GM10266 (cell line): ENCODE measurements at regions not wholly inside any gene's neighbourhood (a gene's known extent, or its start where the extent isn't known, plus 50 kb on each side); places are given as distances from the start of the nearest gene placed in this dataset.

Source experiments
- DNase-seq: peaks from one replicate; pipeline ENCODE4 v3.0.0; 2012; ENCODE audit errors: extremely low spot score
- CTCF ChIP-seq: IDR thresholded peaks from 2 replicates; pipeline ENCODE4 v1.5.1; 2012; ENCODE audit warnings: mild to moderate bottlenecking, low read depth; ENCODE audit not compliant: control insufficient read depth, insufficient read depth; ENCODE audit errors: missing control alignments

DNA sequence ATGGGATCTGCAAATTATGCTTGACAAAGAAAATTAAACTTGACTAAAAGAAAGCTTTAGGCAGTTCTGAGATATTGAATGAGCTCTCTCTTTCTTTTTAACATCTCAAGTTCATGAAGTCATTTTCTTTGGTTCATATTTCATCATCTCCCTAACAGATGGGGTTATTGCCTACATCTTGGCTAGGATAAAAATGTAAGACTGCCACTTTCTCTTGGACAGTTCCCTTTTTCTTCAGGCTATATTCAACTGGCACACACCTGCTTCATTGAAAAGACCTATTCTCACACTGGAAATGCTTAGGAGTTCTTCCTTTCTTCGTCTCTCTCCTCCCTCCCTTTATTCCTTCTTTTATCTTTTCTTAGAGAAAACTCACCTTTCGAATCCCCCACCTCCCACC lies 355.9 kb upstream of the SEL1L start:
- no peak for TF ChIP-seq CTCF
- DNase-seq: no peak

- TF ChIP-seq CTCF: no peak
These were observed 356.4 kb upstream of the SEL1L start for GRCh38 chr14:81890020-81890419.

DNA sequence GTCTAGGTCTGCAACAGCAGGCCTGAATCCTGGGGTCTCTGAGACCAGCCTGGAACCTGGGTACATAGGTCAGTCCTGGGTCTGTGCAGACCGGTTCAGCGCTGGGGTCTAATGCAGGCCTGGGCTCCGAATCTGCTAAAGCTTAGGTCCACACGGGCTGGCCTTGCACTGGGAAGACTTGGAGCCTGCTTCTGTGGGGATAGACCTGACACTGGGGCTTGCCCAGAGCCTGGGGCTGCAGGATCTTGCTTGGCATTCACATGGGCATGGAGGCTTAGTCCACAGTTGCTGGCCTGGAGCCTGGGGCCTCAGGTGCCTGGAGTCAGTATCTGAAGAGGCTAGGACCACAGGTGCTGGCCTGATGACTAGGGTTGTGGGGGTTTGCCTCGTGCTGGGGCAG lies 369.8 kb upstream of the SEL1L start:
- TF ChIP-seq CTCF: no peak

More at GRCh38 chr14:81890020-81890419, 356.4 kb upstream of the SEL1L start:
- DNase-seq: no peak

GRCh38 chr14:81927070-81927469 lies 393.4 kb upstream of the SEL1L start:
- DNase-seq: no peak
- no peak for TF ChIP-seq CTCF

More for the DNA sequence above, 369.8 kb upstream of the SEL1L start:
- no peak for DNase-seq

GRCh38 chr14:81931828-81932227 lies 398.2 kb upstream of the SEL1L start:
- no peak for DNase-seq
- TF ChIP-seq CTCF: no peak

GRCh38 chr14:81936348-81936747 lies 402.7 kb upstream of the SEL1L start:
- DNase-seq: no peak
- no peak for TF ChIP-seq CTCF

DNA sequence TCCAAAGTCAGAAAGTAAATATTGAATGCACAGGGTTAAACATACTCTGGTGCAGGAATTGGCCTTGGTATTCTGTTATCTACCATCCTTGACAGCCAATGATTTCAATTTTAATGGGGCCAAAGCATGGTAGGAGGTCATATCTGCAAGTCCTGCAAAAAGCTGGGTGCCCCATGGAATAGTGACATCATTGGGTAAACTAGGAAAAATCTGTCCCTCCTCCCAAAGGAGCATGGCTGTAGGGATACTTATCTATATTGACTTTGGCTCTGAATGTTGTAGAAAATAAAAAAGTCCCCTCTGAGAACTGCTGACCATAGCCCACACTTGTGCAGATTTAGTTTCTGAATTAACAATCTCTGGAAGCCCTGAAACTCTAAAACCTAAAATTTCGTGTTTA lies 403.2 kb upstream of the SEL1L start:
- no peak for DNase-seq
- TF ChIP-seq CTCF: no peak
